ENCODE measurements at regions not wholly inside any gene's neighbourhood (a gene's known extent, or its start where the extent isn't known, plus 50 kb on each side); places are given as distances from the start of the nearest gene placed in this dataset.
"Not testable (repeated sequence)": the region's sequence is repeated elsewhere in the genome, so short reads cannot be mapped to it uniquely, and the experiment has no call there.

- DNase-seq (no peak), FAIRE-seq (no peak)
- H3K4me1 ChIP-seq (ENCODE audit: control insufficient read depth in 3 of 3, insufficient read depth in 2 of 3, low read depth in 1 of 3, low read length in 2 of 3): no peaks in the 10 kb centered on the region
- H3K4me3 ChIP-seq (ENCODE audit: low read depth in 1 of 3, low read length in 3 of 3): no peak overlapping the region
- H3K9me3 ChIP-seq (ENCODE audit: control insufficient read depth in 2 of 2, insufficient read depth in 1 of 2, low read depth in 1 of 2, low read length in 1 of 2): peaks cover 0 to 3% of the 10 kb centered on the region in 2 donors
- H3K27ac ChIP-seq (ENCODE audit: low read depth in 1 of 3, low read length in 2 of 3): peak overlapping the region in 1 of 3 donors; percentile 72
- no peaks in the 10 kb centered on the region for H3K36me3 ChIP-seq (ENCODE audit: control insufficient read depth in 3 of 3, insufficient read depth in 2 of 3, low read depth in 1 of 3, low read length in 3 of 3)
- no peaks in the 10 kb centered on the region for H3K27me3 ChIP-seq (ENCODE audit: control insufficient read depth in 3 of 3, insufficient read depth in 3 of 3, low read length in 3 of 3)
- 84 to 89% (median 86%) methylated on average over 1 of the region's 1 CpG for WGBS, 3 donors
These were observed 277.6 kb upstream of the NRP1 start for GRCh38 chr10:33612116-33612515.

GRCh38 chr10:33611423-33611822 is 277.0 kb upstream of the NRP1 start:
- Histone ChIP-seq H3K27ac (ENCODE audit: low read depth in 1 of 3, low read length in 2 of 3) (no peak overlapping the region), H3K4me3 (ENCODE audit: low read depth in 1 of 3, low read length in 3 of 3) (no peak overlapping the region), H3K9me3 (ENCODE audit: control insufficient read depth in 2 of 2, insufficient read depth in 1 of 2, low read depth in 1 of 2, low read length in 1 of 2) (peaks cover 0 to 3% of the 10 kb centered on the region in 2 donors), H3K4me1 (ENCODE audit: control insufficient read depth in 3 of 3, insufficient read depth in 2 of 3, low read depth in 1 of 3, low read length in 2 of 3) (no peaks in the 10 kb centered on the region), H3K36me3 (ENCODE audit: control insufficient read depth in 3 of 3, insufficient read depth in 2 of 3, low read depth in 1 of 3, low read length in 3 of 3) (no peaks in the 10 kb centered on the region), H3K27me3 (ENCODE audit: control insufficient read depth in 3 of 3, insufficient read depth in 3 of 3, low read length in 3 of 3) (no peaks in the 10 kb centered on the region)
- no peak for DNase-seq
- FAIRE-seq: no peak
- 81 to 94% (median 90%) methylated on average over 1 of the region's 1 CpG for WGBS, 3 donors

GRCh38 chr10:33609546-33609945 is 275.1 kb upstream of the NRP1 start:
- Histone ChIP-seq H3K4me3 (ENCODE audit: low read depth in 1 of 3, low read length in 3 of 3) (no peak overlapping the region), H3K36me3 (ENCODE audit: control insufficient read depth in 3 of 3, insufficient read depth in 2 of 3, low read depth in 1 of 3, low read length in 3 of 3) (no peaks in the 10 kb centered on the region), H3K4me1 (ENCODE audit: control insufficient read depth in 3 of 3, insufficient read depth in 2 of 3, low read depth in 1 of 3, low read length in 2 of 3) (no peaks in the 10 kb centered on the region), H3K27ac (ENCODE audit: low read depth in 1 of 3, low read length in 2 of 3) (no peak overlapping the region), H3K27me3 (ENCODE audit: control insufficient read depth in 3 of 3, insufficient read depth in 3 of 3, low read length in 3 of 3) (no peaks in the 10 kb centered on the region), H3K9me3 (ENCODE audit: control insufficient read depth in 2 of 2, insufficient read depth in 1 of 2, low read depth in 1 of 2, low read length in 1 of 2) (peaks cover 0 to 3% of the 10 kb centered on the region in 2 donors)
- FAIRE-seq (no peak), DNase-seq (no peak)

GRCh38 chr10:33602278-33602677 is 267.8 kb upstream of the NRP1 start:
- no peak overlapping the region for H3K4me3 ChIP-seq (ENCODE audit: low read depth in 1 of 3, low read length in 3 of 3)
- DNase-seq (no peak), FAIRE-seq (no peak)
- H3K36me3 ChIP-seq (ENCODE audit: control insufficient read depth in 3 of 3, insufficient read depth in 2 of 3, low read depth in 1 of 3, low read length in 3 of 3): no peaks in the 10 kb centered on the region
- 8 to 29% (median 24%) methylated on average over 1 of the region's 1 CpG for WGBS, 3 donors
- no peaks in the 10 kb centered on the region for H3K27me3 ChIP-seq (ENCODE audit: control insufficient read depth in 3 of 3, insufficient read depth in 3 of 3, low read length in 3 of 3)
- H3K4me1 ChIP-seq (ENCODE audit: control insufficient read depth in 3 of 3, insufficient read depth in 2 of 3, low read depth in 1 of 3, low read length in 2 of 3): no peaks in the 10 kb centered on the region
- H3K27ac ChIP-seq (ENCODE audit: low read depth in 1 of 3, low read length in 2 of 3): no peak overlapping the region
- H3K9me3 ChIP-seq (ENCODE audit: control insufficient read depth in 2 of 2, insufficient read depth in 1 of 2, low read depth in 1 of 2, low read length in 1 of 2): peaks cover 0 to 8% of the 10 kb centered on the region in 2 donors

- WGBS, 3 donors: 36 to 64% (median 45%) methylated on average over 3 of the region's 3 CpGs
- no peak for FAIRE-seq
These were observed 265.9 kb upstream of the NRP1 start for GRCh38 chr10:33600381-33600780.

GRCh38 chr10:33596422-33596821 is 262.0 kb upstream of the NRP1 start:
- Histone ChIP-seq H3K36me3 (ENCODE audit: control insufficient read depth in 3 of 3, insufficient read depth in 2 of 3, low read depth in 1 of 3, low read length in 3 of 3) (no peaks in the 10 kb centered on the region), H3K27ac (ENCODE audit: low read depth in 1 of 3, low read length in 2 of 3) (no peak overlapping the region), H3K9me3 (ENCODE audit: control insufficient read depth in 2 of 2, insufficient read depth in 1 of 2, low read depth in 1 of 2, low read length in 1 of 2) (peaks cover 2 to 8% of the 10 kb centered on the region in 2 donors), H3K4me1 (ENCODE audit: control insufficient read depth in 3 of 3, insufficient read depth in 2 of 3, low read depth in 1 of 3, low read length in 2 of 3) (no peaks in the 10 kb centered on the region), H3K27me3 (ENCODE audit: control insufficient read depth in 3 of 3, insufficient read depth in 3 of 3, low read length in 3 of 3) (peaks cover 0 to 3% (median 0%) of the 10 kb centered on the region in 3 donors), H3K4me3 (ENCODE audit: low read depth in 1 of 3, low read length in 3 of 3) (no peak overlapping the region)
- no peak for DNase-seq
- FAIRE-seq: no peak
- WGBS, 3 donors: 57 to 61% (median 59%) methylated on average over 6 of the region's 6 CpGs

More at GRCh38 chr10:33600381-33600780, 265.9 kb upstream of the NRP1 start:
- no peaks in the 10 kb centered on the region for H3K4me1 ChIP-seq (ENCODE audit: control insufficient read depth in 3 of 3, insufficient read depth in 2 of 3, low read depth in 1 of 3, low read length in 2 of 3)
- no peak for DNase-seq
- no peak overlapping the region for H3K4me3 ChIP-seq (ENCODE audit: low read depth in 1 of 3, low read length in 3 of 3)
- peaks cover 2 to 8% of the 10 kb centered on the region in 2 donors for H3K9me3 ChIP-seq (ENCODE audit: control insufficient read depth in 2 of 2, insufficient read depth in 1 of 2, low read depth in 1 of 2, low read length in 1 of 2)
- H3K27ac ChIP-seq (ENCODE audit: low read depth in 1 of 3, low read length in 2 of 3): no peak overlapping the region
- no peaks in the 10 kb centered on the region for H3K36me3 ChIP-seq (ENCODE audit: control insufficient read depth in 3 of 3, insufficient read depth in 2 of 3, low read depth in 1 of 3, low read length in 3 of 3)
- H3K27me3 ChIP-seq (ENCODE audit: control insufficient read depth in 3 of 3, insufficient read depth in 3 of 3, low read length in 3 of 3): peaks cover 0 to 3% (median 0%) of the 10 kb centered on the region in 3 donors

GRCh38 chr10:33594475-33594874 is 260.0 kb upstream of the NRP1 start:
- no peak overlapping the region for H3K27ac ChIP-seq (ENCODE audit: low read depth in 1 of 3, low read length in 2 of 3)
- DNase-seq (peak in 1 of 2 donors; percentile 21), FAIRE-seq (no peak)
- H3K4me3 ChIP-seq (ENCODE audit: low read depth in 1 of 3, low read length in 3 of 3): no peak overlapping the region
- no peaks in the 10 kb centered on the region for H3K36me3 ChIP-seq (ENCODE audit: control insufficient read depth in 3 of 3, insufficient read depth in 2 of 3, low read depth in 1 of 3, low read length in 3 of 3)
- 24 to 57% (median 37%) methylated on average over 8 of the region's 8 CpGs for WGBS, 3 donors
- H3K9me3 ChIP-seq (ENCODE audit: control insufficient read depth in 2 of 2, insufficient read depth in 1 of 2, low read depth in 1 of 2, low read length in 1 of 2): peaks cover 2 to 6% of the 10 kb centered on the region in 2 donors
- no peaks in the 10 kb centered on the region for H3K4me1 ChIP-seq (ENCODE audit: control insufficient read depth in 3 of 3, insufficient read depth in 2 of 3, low read depth in 1 of 3, low read length in 2 of 3)
- H3K27me3 ChIP-seq (ENCODE audit: control insufficient read depth in 3 of 3, insufficient read depth in 3 of 3, low read length in 3 of 3): peaks cover 0 to 3% (median 0%) of the 10 kb centered on the region in 3 donors

- H3K36me3 ChIP-seq (ENCODE audit: control insufficient read depth in 3 of 3, insufficient read depth in 2 of 3, low read depth in 1 of 3, low read length in 3 of 3): no peaks in the 10 kb centered on the region
- no peak for DNase-seq
- no peak for FAIRE-seq
- H3K9me3 ChIP-seq (ENCODE audit: control insufficient read depth in 2 of 2, insufficient read depth in 1 of 2, low read depth in 1 of 2, low read length in 1 of 2): peaks cover 0 to 4% of the 10 kb centered on the region in 2 donors
- H3K4me1 ChIP-seq (ENCODE audit: control insufficient read depth in 3 of 3, insufficient read depth in 2 of 3, low read depth in 1 of 3, low read length in 2 of 3): no peaks in the 10 kb centered on the region
- H3K27ac ChIP-seq (ENCODE audit: low read depth in 1 of 3, low read length in 2 of 3): no peak overlapping the region
- 75 to 83% (median 75%) methylated on average over 5 of the region's 5 CpGs for WGBS, 3 donors
- H3K4me3 ChIP-seq (ENCODE audit: low read depth in 1 of 3, low read length in 3 of 3): no peak overlapping the region
- H3K27me3 ChIP-seq (ENCODE audit: control insufficient read depth in 3 of 3, insufficient read depth in 3 of 3, low read length in 3 of 3): no peaks in the 10 kb centered on the region
These were observed 254.6 kb upstream of the NRP1 start for GRCh38 chr10:33588974-33589600.

GRCh38 chr10:33584596-33584995 is 250.1 kb upstream of the NRP1 start:
- not testable (repeated sequence) for H3K4me1 ChIP-seq (ENCODE audit: control insufficient read depth in 3 of 3, insufficient read depth in 2 of 3, low read depth in 1 of 3, low read length in 2 of 3)
- 45 to 79% (median 62%) methylated on average over 3 of the region's 3 CpGs for WGBS, 3 donors

More at GRCh38 chr10:33584596-33584995, 250.1 kb upstream of the NRP1 start:
- not testable (repeated sequence) for H3K27ac ChIP-seq (ENCODE audit: low read depth in 1 of 3, low read length in 2 of 3); H3K9me3 ChIP-seq (ENCODE audit: control insufficient read depth in 2 of 2, insufficient read depth in 1 of 2, low read depth in 1 of 2, low read length in 1 of 2); DNase-seq; H3K36me3 ChIP-seq (ENCODE audit: control insufficient read depth in 3 of 3, insufficient read depth in 2 of 3, low read depth in 1 of 3, low read length in 3 of 3); H3K27me3 ChIP-seq (ENCODE audit: control insufficient read depth in 3 of 3, insufficient read depth in 3 of 3, low read length in 3 of 3); FAIRE-seq; H3K4me3 ChIP-seq (ENCODE audit: low read depth in 1 of 3, low read length in 3 of 3)

Measured in small intestine (tissue), 7 donors.